ENCODE measurements at regions not wholly inside any gene's neighbourhood (a gene's known extent, or its start where the extent isn't known, plus 50 kb on each side); places are given as distances from the start of the nearest gene placed in this dataset.
"Not testable (repeated sequence)": the region's sequence is repeated elsewhere in the genome, so short reads cannot be mapped to it uniquely, and the experiment has no call there.

DNA sequence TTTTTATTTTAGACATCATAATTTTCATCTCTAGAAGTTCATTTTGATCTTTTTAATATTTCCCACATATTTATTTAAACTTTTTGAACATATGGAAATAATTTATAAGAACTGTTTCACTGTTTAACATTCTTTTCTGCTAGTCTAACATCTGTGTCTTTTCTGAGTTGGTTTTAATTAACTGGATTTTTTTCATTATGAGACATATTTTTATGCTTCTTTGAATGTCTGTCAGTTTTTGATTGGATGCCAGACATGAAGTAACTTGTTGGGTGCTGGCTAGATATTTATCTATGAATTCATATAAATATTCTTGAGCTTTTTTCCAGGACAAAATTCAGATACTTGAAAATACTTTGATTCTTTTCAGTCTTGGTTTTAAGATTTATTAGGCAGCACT, 317.8 kb upstream of the NCAM1 start:
- no peak for DNase-seq (ENCODE audit: low read depth, low spot score)

DNA sequence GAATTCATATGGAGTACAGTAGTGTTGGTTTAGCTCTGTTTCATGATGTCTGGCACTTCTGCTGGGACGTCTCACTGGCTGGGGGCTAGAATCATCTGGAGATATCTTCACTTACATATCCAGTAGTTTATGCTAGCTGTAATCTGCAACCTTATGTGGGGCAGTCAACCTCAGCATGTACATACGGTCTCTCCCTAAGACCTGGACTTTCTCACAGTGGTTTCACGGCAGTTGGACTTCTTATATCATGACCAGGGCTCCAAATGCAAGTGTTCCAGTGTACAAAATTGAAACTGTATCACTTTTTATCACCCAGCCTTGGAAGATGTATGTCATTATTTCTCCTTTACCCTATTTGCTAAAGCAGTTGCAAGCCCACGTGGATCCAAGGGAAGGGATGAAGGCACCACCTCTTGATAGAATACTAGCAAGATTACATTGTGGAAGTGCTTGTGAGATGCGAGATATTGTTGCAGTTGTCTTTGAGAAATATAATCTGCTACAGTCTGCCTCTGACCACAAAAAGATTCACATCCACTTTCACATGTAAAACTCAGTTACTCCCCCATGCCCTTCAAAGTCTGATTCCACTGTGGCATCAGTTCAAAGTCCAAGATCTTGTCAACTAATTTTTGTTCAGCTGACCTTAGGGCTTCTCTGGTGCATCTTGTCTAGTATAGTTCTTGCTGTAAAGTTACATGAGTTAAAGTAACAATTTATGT, 316.6 kb upstream of the NCAM1 start:
- DNase-seq (ENCODE audit: low read depth, low spot score) = no peak

DNA sequence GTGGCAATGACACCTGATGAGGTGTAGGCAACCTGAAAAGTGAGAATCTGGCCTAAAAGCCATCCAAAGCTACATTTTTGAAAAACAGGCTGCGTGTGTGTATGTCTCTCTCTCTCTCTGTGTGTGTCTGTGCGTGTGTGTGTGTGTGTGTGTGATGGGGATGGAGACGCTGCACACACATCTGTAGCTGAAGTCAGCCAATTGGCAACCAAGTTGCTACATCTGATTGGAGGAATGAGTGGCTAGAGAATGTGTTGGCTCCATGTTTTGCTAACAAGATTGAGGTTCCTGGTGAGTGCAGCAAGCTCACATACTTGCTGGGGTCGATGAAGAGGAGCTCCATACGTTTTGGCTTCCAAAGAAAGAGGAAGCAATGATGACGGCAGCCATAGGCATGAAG, 311.4 kb upstream of the NCAM1 start:
- no peak for DNase-seq (ENCODE audit: low read depth, low spot score)

DNA sequence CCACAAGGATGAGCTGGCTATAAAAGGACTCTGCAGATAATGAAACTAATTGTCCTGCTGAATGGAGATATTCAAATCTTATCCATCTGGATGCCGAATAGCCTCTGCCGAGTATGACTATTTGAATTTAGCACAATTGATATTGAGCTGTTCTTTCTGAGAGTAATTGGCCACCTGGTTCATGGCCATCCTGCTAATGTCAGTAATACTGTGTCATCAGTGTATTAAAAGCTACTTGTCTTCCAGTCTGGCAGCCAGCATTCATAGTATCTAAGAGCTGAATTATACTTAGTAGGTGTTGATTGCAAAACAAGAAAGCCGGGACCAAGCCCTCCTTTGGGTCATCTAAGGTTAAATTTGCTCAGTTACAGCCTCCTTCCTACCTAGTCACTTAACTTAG, 310.7 kb upstream of the NCAM1 start:
- DNase-seq (ENCODE audit: low read depth, low spot score) = no peak

DNA sequence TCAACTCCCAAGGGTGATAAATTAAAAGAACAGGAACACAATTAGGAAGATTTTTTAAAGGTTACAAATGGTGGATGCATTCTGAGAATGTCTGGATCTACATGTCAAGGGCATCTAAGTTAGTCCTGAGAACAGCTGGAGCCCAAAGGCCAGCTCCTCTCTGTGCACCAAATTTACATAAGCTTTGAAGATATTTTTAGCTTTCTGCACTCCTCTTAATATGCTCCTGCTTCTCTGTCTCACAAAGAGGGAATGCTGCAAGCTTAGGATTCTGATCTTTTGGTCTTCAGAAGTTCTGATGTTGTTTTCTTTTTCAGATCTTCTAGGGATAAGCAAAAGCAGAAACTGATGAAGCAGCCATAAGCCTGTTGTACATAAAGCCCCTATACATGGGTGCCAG, 309.8 kb upstream of the NCAM1 start:
- no peak for DNase-seq (ENCODE audit: low read depth, low spot score)

DNA sequence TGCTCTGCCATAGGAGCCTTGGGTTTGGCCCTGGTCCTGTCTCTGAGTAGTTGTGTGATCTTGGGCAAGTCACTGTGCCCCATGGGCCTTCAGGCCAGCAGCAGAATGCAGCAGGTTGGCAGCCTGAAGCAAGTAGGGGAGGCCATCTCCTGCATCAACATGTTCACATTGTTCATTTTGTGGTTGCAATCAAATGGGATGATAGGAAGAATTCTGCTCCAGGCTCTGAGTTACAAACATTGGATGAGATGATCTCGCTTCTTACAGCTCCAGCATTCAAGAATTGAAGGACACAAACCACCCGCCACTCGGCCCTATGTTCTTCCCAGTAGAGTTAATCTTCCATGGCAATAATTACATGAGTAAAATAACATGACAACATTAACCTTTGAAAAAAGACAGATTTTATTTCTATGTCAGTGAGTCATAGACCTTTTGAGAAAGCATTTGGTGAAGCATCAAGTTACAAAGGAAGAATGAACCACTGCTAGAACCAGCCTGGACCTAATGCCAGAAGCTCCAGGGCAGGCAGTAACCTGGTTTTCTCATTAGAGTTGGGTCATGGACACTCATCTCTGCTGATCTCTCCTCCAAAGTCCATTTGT, 308.3 kb upstream of the NCAM1 start:
- no peak for DNase-seq (ENCODE audit: low read depth, low spot score)

DNA sequence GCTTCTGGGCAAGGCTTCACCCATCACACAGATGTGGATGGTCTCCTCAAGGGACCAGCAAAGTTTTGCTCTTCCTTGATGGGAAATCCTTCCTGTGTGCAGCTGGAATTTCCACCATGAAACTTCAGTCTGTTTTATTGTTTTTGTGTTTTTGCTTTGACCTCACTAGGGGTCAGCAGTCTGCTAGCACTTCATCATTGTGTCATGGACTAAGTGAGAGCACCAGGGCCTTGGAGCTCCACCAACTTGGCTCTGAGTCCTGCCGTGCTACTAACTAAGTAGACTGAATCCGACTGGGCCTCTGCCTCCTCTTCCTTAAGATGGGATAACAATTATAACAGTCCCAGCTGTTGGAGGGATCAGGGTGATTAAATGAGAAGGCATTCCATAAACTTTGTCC, 305.8 kb upstream of the NCAM1 start:
- DNase-seq (ENCODE audit: low read depth, low spot score) = no peak

DNA sequence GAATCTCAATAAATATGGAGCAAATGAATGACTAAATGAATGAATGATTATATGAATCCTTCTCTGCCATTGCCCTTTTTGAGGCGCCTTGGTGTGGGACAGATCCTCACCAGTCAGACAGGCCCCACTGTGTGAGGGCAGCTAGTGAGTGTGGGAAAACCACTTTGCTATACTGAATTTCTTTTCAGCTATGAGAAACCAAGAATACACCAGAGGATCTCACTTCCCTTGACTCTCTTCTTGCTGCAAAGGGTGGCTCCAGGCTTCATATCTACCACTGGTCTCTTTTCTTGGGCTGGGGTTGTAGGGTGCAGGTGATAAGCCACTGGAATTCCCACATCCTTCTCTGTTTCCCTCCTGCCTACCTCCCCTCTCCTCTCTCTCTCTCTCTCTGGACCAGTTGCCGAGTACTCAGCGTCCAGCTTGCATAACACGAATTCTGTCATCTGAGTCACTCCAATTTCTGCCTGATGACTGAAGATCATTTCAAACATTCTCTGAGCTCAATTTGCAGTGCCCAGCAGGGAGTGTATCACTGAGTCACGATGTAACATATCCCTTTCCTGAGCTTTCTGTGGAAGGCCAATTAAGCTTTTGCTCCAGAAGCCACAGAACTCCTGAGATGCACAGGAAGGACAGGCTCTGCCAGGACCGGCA, 304.3 kb upstream of the NCAM1 start:
- no peak for DNase-seq (ENCODE audit: low read depth, low spot score)

DNA sequence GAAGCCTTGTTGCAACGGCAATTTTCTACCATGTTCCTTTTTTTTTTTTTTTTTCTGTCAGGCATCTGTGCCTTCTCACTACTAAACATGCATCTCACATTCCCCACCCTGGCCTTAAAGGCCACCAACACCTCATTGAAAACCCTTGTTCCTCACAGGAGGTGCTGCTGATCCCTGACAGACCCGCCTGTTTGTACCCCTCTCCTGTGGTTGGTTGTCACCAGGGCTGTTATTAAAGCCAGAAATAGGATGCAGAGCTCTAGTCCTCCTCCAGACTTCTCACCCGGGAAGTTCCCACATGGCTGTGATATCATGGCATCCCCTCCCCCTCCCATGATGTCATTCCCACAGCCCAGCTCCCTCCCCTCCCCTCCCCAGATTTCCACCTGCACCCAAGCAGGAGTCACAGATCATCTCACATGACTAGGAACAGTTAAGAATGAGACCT, 302.8 kb upstream of the NCAM1 start:
- no peak for DNase-seq (ENCODE audit: low read depth, low spot score)

DNA sequence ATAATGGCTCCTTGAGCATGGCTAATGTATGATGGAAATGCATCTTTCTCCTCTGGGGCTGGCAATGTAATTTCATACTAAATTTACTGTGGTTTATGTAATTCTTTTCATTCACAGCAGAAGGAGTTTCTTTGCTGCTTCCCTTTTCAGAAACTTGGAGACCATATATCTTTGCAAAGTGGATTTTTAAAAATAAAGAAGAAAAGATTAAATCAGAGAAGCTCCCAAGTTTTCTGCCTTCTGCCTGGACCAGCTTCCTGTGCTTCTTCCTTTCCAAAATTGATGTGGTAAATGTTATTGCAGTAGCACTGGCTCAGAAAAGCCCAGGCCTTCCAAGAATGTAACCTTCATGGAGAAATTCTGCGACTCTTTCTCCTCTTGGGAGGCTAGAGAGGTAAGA, 300.1 kb upstream of the NCAM1 start:
- DNase-seq (ENCODE audit: low read depth, low spot score) = no peak

DNA sequence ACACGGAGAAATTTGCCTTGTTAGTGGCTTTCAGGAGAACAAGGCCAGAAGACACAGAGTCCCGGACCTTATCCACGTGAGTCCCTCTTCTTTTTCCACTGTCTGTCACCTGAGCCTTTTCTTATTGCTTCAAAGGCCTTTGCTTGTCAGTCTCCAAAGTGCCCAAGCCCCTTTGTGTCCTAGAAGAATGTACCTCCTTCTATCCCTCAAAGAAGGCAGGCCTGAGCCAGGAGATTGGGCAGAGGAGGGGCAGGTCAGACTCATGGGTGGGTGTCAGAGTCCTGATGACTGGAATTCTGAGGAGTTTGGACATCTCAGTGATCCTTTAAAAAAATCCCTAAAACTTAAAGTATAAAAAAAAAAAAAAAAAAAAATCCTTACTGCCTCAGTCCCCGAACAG, 299.6 kb upstream of the NCAM1 start:
- no peak for DNase-seq (ENCODE audit: low read depth, low spot score)

DNA sequence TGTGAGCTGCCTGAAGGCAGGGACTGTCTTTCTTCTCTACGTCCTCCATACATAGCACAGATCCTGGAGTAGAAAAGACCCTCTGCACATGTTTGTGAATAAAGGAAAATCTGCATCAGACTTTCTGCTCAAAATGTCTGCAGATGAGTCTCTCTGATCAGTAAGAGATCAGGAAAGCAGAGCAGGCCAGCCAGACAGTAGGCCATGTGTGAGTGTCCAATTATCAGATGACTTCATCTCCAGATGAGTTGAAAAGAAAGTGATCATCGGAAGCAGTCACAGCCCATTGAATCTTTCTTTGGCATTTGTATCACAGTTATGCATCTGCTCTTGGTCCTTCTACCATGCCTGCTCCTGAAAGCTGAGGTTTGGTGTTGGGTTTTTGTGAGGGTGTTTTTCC, 298.7 kb upstream of the NCAM1 start:
- no peak for DNase-seq (ENCODE audit: low read depth, low spot score)

DNA sequence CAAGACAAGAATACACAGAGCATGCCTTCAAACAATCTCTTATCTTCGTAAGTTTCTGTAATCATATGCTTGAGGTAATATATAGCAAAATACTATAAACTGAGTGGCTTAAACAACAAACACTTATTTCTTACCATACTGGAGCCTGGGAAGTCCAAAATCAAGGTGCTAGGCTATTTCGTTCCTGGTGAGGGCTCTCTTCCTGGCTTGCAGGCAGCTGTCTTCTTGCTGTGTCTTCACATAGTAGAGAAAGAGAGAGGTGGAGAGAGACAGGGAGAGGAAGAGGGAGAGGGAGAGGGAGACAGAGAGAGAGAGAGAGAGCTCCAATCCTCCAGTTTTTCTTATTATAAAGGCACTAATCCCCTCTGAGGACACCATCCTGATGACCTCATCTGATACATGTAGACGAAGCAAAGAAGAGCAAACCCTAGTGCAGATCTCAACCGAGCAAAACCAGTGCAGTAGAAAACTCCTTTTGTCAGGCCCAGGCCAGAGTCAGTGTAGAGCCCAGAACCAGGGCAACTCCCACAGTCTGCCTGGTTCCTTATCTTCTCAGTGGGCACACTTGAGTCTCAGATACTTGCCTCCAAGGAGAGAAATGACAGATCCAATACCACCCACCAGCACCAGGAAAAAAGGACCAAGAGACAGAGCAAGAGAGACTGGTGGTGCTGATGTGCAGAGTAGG, 297.1 kb upstream of the NCAM1 start:
- DNase-seq (ENCODE audit: low read depth, low spot score) = no peak

DNA sequence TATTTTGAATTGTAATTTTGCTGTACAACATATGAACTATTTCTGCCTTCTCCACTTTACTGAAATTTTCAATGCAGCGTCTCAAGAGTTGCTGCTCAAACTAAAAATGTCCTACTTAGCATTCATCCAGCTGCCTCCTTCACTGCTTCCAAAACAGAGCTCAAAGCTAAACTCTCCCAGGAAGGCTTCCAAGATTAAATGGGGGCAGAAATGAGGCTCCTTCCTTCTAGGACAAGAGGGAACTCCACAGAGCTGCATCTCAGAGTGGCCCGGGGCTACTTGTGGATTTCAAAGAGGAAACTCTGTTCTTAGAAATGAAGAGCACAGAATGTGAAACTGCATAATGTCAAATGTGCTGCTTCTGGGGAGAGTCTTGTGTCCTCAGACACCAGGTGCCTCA, 295.9 kb upstream of the NCAM1 start:
- no peak for DNase-seq (ENCODE audit: low read depth, low spot score)

DNA sequence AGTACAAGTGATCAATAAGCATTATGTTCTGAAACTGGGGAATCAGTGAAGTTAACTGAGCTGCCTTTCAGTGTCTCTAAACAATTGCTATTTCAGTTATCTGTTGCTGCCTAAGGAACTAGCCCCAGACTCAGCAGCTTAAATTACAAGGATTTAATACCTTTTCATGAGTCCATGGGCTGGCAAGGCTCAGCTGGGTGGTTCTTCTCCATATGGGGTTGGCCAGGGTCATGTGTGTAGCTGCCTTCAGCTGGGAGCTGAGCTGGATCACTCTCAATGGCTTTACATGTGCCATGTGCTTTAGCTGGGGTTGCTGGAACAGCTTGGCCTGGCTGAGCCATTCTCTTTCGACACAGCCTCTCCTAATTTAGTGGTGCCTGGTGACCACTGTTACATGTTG, 295.0 kb upstream of the NCAM1 start:
- DNase-seq (ENCODE audit: low read depth, low spot score) = no peak

DNA sequence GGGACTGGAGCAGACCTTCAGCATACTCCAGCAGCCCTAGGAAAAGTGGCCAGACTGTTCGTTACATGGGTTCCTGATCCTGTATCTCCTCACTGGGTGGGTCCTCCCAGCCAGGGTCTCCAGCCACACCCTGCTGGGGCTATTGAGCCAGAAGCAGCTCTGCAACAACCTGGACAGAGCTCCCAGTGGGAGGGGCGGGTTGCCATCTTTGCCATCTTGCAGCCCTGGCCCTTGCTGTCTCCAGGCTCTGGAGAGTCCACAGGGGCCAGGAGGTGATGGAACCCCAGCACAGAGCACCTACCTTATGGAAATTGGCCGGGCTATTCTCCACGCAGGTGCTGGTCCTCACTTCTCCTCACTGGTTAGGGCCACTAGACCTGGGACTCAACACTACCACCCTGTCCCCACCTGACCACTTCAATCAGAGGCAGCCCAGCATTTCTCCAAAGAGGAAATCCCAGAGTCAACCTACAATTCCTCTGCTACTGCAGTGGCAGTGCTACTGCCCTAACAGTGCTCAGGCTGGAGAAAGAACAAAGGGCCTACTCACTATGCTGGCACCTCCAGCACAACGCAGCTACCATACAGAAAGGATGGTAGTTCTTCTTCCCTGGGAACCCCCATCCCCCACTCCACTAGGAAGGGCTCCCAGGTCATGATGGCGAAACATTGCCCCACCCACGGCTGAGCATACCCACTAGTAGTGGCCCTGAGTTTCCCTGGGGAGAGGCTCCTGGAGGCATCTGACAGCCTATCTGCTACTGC, 290.2 kb upstream of the NCAM1 start:
- no peak for DNase-seq (ENCODE audit: low read depth, low spot score)

DNA sequence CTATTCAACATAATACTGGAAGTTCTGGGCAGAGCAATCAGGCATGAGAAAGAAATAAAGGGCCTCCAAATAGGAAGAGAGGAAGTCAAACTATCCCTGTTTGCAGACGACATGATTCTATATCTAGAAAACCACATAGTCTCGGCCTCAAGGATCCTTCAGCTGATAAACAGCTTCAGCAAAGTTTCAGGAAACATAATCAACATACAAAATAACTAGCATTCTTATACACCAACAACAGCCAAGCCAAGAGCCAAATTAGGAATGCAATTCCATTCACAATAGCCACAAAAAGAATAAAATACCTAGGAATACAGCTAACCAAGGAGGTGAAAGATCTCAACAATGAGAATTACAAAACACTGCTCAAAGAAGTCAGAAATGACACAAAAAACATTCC, 287.8 kb upstream of the NCAM1 start:
- not testable (repeated sequence) for DNase-seq (ENCODE audit: low read depth, low spot score)

DNA sequence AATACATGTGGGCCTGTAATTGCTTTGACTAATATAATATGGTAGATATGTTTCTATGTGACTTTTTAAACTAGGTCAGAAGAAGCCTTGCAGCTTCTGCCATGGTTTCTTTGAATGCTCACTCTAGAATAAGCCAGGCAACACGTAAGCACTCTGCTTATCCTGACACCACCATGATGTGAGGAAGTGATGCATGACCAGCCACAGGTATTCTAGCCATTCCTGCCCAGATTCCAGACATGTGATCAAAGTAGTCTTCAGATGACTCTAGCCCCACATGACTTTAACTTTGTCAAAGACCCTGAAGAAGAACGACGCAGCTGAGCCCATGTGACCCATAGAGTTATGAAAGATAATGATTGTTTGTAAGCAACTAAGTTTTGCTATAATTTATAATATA, 276.1 kb upstream of the NCAM1 start:
- DNase-seq (ENCODE audit: low read depth, low spot score) = no peak

DNA sequence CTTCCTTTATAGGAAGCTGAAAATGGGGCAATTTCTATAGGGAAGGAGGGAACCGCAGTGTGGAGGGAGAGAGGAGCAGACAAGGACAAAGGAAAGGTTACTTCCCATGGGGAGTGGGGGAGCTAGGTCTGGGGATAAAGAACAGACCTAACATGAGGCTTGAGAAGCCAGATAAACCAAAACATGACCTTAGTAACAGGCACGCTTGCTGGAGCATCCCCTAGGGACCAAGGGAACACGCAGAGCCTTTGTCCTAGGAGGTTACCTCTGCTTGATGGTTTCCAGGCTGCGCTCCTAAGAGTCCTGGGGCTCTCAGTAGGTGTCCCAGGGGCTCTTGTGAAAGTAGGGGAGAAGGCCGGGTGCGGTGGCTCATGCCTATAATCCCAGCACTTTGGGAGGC, 271.4 kb upstream of the NCAM1 start:
- DNase-seq (ENCODE audit: low read depth, low spot score) = no peak

DNA sequence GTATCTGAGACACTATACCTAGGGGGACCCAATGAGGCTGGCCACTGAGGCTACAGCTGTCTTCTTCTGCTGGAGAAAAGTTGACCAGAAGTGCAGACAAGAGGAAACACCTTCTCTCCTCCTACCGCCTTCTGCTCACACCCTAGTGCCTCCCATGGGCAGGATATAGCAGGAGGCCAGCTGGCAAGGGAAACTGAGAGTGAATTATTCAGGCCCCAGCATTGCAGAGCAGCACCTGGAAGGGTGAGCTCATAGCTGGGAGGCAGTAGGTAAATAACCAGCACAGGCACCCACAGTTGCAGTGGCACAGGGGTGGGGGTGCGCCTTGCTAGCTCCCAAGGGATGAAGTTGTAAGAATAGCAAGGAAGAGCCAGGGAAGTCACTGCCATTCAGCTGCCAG, 267.4 kb upstream of the NCAM1 start:
- DNase-seq (ENCODE audit: low read depth, low spot score) = no peak

DNA sequence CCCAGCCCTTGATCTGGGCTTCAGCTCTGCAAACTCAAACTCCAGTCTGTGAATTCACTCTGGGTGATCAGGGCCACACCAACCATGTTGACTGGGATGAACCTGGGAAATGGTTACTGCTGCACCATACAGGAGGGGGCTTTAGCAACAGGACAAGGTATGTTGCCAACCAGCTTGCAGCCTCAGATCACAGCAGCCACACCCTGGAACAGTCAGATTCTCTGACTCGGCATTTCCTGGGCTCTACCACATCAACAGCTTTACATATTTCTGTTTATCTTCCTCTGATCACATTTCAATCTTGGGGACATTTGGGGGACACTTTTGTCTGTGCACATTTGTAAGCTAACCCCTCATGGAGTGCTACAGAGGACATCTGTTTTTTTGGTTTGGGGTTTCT, 267.0 kb upstream of the NCAM1 start:
- DNase-seq (ENCODE audit: low read depth, low spot score) = no peak

DNA sequence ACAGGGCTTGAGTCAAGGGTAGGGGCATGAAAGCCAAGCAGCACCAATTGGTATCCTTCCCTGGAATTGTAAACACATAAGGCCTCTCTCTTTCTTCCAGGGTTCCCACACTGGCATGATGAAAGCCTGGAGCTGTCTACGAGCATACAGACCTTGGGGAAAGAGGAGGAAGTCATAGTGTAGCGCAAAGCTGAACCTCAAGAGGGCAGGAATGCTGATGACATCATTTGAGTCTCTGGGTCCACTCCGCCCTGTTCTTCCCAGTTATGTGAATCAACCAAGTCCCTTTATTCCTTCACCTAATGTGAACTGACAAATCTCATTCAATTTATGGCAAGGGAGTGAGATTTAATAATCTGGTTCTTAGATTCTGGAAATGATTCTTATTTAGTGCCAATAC, 266.4 kb upstream of the NCAM1 start:
- no peak for DNase-seq (ENCODE audit: low read depth, low spot score)
